HG02884 (cell line): ENCODE measurements at regions not wholly inside any gene's neighbourhood (a gene's known extent, or its start where the extent isn't known, plus 50 kb on each side); places are given as distances from the start of the nearest gene placed in this dataset.

Experiments
- ATAC-seq: cut with Tn5 transposase; IDR thresholded peaks from one replicate; pipeline ENCODE4 v1.9.1; 2021; ENCODE audit warnings: mild to moderate bottlenecking, moderate library complexity; ENCODE audit not compliant: unreplicated experiment

DNA sequence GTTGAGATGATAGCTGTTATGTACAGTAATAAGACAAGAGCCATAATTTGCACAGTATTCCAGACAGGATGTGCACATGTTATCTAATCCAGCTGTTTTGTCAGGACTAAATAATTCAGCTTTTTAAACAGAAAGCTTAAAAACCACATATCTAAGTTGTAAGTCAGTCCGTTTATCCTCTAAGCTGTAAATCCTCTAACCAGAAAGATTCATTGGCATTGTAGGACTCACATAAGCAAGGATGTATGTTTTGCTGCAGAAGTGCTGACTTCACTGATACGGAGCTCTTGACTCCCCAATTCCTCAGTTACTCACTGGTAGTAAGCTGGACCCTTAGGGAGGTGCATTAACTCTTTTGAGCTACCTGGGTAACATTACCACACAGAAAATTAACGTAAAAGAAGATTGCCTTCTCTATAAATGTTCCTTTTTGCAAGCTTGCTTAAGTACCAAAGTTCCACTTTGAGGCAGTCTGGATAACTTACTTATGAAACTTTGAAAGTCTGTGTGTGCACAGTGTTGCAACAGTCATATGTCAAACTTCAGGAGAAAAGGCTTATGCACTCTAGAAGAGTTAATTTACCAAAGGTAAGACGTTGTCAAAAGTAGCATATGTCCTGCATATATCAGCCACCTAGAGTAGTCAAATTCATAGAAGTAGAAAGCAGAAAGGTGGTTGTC, 58.3 kb upstream of the MAGEB2 start:
- no peak for ATAC-seq

DNA sequence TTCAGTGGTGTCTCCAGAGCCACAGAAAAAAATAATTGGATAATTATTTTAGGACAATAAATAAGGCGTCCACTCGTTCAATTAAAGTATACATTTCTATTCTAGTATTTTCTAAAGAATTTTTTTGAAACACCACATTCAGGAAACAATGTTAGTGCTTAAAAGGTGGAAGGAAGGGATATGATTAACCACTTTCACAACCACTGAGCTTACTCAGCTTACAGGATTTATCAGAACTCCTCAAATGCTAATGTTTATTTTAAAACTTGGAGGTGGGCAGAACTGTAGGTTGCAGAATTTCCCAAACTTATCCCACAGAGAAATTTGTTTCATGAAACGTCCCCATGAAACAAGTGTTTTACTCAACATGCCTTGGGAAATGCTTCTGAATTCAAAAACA, 54.3 kb upstream of the MAGEB2 start:
- ATAC-seq, result no peak
